Stimulated activated CD4-positive, alpha-beta T cell treated with anti-CD3 and anti-CD28 coated beads, TNF-alpha, amount 100 ng/mL, for 4 hours (primary cell): ENCODE measurements at regions not wholly inside any gene's neighbourhood (a gene's known extent, or its start where the extent isn't known, plus 50 kb on each side); places are given as distances from the start of the nearest gene placed in this dataset.
A peak's percentile ranks its signal among the peaks of the same experiment; 100 is the strongest.

ENCODE experiments used
- DNase-seq, 3 experiments: peaks; one replicate each; pipeline ENCODE4 v3.0.0-alpha.2; 2020; ENCODE audit warnings: low read depth in 3 of 3

DNA sequence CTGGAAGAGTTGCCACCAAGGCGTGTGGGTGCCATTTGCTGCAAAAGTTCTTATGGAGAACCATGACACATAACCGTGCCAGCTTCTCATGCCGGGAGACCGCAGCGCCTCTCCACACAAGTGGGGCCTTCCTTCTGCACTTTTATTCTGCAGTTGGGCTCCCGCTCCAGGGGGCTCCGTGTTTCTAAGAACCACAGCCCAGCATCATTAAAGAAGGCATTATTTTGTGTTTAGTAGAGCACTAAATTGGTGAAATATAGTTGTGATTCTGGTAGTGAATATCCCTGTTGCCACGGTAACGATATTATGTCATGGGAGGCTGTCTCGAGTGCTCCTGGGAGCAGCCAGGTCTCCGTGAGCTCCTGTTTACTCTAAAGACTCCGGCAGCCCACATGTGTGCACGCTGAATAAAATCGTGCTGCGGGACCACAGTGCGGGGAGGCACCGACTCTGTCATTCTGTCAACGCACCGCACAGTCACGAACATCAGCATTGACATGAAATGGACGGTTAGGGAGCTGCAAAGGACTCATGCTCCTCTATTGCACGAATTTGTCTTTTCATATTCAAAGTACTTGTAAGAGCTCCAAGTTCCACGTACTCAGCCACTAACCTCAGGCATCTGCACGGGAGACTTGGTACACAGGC, 68.8 kb upstream of the PITRM1 start:
- no peak for DNase-seq

DNA sequence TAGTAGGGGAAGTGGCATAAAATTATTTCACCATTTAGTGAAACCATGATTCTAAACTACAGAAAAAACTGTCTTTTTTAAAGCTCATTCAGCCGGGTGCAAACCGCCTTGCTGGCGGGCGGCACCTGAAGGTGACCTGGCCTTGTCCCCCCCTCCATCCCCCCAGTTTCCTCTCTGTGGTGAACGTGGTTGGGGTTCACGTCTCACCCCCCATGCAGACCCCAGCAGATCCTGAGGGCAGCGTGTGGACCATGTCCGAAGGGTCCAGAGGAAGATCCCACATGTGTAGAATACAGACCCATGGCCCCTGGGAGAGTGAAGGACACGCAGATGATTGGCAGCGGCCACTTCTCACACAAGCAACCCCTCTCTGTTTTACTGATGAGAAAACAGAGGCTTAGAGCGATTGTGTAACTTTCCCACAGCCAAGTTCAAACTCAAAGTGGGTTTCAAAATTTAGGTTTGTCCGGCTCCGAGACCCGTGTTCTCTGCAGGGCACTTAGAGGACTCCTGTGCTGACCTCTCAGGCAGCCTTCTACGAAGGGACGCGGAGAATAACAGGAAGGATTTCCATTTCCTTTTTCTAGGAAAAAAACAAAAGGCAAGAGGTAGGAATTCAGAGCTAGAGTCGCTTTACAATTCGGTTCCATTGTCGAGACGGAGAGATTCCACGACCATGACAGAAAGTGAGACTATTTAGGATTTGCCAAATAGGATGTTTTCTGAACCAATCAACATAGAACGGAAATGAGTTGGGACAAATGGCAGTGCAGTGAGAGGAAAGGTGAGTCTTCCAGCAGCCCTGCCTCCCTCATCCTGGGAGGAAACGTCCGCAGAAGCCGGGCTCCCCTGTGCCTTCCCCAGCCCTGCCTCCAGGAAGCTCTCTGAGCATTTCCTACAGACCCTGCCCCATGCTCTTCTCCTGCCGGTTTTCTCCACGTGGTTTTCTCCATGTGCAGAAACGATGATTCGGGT, 67.6 kb upstream of the PITRM1 start:
- DNase-seq, result no peak

DNA sequence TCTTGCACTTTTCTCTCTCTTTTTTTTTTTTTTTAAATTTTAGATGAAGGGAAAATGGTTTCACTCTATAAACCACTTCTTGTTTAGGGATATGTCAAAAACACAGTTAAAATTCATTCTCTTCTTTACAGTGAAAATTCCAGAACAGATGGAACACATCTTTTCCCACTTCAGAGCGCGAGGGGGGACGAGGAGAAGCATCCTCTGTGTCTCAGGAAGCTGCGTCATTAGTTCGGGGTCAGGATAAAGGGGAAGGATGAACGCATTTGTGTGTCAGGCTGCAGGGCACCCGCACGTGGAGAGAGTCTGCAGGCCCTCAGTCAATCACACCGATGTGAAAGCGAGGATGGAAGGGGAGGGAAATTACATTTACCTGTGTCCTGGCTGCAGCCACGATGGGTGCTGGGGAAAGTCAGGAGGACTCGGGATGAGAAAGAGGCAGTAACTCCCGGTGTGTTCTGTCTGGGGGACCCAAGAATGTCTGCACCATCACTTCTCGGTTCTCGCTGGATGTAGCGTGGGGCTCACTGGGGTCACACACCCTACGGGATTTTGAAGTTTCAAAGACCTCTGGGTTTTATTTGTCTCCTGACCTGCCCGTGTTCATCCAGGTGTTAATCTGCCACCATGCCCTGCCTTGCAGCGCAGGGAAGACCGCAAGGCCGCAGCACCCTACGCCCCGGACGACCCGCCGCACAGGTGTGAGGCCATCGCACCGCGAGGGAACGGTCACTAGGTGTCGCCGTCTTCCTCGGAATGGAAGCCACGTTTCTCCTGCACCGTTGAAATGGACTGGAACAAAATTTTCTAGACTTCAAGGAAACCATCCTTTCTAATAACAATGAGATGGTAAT, 66.7 kb upstream of the PITRM1 start:
- DNase-seq, result peak; percentile 58 to 63 (median 59)

DNA sequence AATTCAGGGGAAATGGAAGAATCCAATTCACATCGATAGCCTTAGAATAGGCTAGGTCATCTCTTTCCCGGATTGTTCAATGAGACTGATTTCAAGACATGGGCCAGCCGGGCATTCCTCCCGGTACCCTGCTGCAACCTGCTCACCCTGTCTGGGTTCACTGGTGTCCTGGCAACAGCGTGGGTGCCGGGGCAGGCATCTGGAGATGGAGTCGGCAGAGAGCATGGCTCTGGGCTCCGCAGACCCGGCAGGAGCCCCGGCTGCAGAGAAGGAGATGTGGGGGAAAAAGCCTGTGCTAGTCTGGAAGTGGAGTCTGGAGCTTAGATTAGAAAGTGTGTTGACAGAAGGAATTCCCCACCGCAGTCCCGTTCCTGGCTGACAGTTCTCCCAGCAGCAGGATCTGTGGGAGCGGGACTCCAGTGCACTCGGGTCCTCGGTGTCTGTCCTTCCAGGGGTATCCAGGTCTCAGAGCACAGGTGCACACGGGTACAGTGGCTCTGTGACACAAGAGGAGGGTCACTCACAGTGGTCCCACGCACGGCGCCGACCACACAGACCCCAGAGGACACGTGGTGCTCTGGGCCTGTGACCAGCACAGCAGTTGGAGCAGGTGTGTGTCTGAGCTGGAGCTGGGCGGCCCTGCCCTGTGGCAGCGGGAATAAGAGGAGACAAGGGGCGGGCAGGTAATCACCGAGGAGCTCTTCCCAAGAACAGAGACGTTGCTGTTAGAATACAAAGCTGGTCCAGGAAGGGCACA, 65.7 kb upstream of the PITRM1 start:
- no peak for DNase-seq

DNA sequence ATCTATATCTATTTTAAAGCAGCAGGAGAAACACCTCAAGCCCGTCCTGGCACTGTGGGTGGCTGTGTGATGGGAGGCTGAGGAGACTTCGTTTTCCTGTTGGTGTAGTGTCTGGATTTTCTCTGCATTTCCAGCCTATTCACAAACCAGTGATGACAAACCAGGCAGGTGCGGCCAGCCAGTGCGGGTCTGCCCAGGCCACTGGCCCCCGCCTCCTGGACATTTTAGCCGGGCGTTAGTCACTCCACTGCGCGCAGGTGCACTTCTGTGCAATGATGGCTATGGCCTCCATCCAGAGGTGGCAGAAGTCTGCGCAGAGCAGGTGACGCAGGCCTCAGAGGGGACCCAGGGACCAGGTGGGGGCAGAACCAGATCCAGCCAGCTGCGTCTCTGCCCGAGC, 64.9 kb upstream of the PITRM1 start:
- no peak for DNase-seq

DNA sequence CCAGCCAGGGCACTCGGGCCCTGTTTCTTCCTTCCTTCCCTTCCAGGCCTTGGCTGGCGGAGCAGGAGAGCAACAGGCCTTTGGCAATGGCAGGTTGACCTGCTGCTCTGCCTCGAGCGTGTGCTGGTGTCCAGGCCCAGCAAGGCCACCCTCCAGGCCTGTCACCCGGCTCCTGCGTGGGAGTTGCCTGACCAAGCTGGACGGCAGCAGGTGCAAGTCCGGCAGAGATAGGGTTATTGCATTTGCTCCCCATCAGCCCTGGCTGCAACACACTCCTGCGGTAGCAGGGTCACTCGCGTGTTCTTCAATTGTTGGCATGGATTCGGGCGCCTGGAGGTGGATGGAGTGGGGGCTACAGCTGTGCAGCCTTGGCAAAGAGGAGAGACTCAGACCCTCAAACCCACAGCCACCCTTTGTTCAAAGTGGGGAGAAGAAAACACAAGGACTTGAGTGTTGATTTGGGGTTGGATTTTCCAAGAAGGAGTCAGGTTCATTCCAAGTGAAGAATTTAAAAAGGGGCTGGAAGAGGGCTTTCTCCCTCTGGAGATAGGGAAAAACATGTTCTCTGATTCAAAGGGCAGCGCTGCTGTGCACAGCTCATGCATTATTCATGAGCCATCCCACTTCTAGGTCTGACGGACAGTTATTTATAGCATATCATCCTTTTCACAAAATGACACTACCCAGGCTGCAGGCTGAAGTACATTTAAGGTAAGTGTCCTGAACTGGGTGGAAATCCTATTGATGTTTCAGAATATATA, 64.2 kb upstream of the PITRM1 start:
- DNase-seq, result no peak

DNA sequence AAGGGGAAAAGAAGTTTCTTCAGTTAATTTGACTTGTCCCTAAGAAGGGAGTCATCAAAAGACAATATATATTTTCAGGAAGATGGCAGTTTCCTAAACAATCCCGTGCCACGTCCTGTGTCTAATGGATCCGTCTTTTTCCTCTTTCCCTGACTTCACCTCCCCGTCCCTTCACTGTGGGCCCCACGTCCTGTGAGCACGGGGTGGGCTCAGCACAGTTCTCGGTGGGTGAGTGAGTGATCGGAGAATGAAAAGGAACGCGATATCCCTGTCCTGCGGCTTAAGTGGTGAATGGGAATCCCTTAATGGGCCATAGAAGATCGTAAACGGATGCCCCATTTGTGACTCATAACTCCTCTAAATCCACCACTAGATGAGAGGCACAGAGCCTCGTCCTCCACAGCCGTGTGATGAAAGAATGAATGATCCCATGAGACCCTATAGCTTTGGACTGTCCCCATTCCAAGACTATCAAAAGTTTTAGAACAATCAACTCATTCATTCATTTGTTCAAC, 63.5 kb upstream of the PITRM1 start:
- DNase-seq, result no peak

DNA sequence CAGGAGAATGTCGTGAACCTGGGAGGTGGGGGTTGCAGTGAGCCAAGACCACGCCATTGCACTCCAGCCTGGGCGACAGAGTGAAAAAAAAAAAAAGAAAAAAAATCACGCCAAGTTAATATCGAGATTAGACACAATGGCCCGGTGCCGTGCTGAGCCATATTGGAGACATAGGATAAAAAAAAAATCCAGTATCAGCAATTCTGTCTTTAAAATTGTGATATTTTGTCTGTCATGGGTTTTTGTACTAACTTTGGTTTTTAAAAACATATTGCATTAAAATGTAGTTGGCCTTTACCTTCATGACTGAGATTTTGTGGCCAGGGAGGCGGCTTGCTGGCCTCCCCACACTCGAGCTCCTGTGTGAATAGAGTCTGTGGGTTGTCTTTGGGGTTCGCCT, 62.8 kb upstream of the PITRM1 start:
- no peak for DNase-seq

DNA sequence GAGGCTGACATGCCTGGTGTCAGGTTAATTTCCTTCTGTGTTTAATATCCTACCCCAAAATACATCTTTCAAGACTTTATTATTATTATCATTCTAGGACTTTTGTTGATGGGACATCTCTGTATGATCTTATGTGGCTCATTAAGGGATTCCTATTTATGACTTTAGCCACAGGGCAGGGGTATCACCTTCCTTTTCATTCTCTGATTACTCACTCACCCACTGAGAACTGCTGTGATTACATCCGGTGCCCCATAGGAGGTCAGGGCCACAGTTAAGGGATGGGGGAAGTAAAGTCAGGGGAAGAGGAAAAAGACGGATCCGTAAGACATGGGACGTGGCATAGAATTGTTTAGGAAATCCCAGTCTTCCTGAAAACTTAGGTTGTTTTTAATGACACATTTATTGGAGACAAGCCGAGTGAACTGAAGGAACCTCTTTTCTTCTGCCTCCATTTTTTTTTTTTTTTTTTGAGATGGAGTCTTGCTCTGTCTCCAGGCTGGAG, 61.0 kb upstream of the PITRM1 start:
- DNase-seq, result no peak

DNA sequence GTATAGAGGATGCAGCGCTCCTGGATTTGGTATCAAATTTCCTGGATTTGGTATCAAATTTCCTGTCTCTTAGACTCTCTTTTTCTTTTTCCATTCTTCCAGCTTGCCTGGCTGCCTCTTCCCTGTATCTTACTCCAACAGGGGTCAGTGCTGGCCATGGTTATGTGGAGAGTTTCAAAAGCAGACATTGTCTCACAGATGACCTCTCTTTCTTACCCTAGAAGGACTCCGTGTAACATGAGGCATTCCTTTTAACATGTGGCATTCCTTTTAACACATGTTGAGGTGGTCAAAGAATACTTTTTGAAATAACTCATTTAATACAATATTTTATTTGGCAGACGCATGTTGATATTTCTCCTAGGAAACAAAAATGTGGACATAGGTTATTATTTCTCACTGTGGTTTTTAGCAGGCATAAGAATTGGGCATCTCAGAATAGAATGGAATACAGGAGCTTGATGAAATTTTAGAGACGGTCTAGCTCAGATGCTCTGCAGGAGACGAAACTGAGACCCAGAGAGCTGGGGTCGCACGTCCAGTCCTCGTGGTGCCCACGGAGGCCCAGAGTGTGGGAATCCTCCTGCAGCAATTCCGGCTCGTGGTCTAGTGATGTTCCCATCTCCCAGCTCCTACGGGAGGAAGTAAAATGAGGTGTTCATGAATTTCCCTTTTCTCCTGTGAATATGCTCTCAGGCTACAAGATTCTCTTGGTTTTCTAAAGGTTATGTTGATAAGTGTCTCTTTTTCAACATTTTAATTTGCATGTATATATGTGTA, 59.6 kb upstream of the PITRM1 start:
- DNase-seq, result no peak

DNA sequence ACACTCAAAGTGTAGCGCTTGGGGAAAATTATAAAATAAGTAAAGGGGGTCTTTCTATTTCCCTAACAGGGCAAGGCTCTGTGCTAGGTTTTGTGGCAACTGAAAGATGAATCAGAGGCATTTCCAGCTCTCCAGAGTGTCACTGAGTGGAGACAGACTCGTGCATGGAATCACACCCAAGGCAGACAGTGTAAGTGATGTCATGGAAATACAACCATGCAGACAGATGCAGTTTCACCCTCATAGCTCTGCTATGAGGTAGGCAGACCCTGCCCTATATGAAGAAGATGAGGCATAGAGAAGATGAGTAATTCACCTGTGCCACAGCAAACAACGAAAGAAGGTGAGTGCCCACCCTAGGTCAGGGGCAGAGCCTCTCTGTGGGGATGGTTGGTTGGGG, 57.2 kb upstream of the PITRM1 start:
- no peak for DNase-seq

DNA sequence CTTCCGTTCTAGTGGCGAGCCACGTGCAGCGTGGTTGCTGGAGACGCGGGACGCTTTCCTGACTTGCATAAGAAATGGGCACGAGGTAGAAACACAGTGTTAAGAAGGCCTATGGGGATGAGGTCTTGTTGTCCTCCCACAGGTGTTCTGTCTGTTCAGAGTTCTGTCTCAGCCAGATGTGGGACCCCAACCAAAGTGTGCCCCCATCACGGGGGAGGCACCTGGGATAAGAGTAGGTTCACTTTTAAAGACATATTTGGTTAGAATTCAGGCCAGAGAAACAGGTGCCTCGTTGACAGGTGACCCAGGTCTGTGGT, 56.0 kb upstream of the PITRM1 start:
- DNase-seq, result no peak

DNA sequence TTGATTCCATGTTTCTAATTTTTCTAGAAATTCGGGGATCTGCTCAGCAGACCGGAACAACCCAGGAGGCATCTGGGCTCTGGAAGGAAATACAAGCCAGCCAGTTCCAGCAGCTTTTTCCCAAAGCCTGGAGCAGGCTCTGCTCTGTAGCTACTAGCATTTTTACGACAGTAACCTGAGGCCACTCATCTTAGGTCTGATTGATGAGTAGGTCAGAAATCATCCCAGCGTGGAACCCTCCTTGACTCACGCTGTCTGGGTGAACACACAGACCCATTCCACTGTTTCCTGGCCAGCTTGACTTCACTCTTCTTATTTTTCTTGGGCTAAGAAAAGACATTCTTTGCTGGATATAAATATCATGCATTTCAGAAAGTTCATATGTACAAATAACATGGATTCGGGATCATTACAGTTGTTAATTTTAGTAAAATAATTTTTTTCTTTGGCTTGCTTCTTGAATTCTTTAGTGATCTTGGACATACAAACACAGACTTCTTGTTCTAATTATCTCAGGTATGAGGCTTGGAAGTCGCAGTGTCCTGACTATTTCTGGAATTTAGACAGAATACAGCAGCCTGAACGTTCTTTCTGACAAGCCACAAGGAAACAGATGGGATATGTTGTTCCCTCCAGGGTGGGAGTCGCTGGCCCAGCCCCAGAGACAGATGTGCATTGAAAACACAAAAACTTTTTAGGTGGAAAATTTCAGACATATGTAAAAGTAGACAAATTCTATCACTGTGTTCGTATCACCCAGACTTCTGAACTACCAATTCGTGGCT, 54.6 kb upstream of the PITRM1 start:
- DNase-seq, result no peak

DNA sequence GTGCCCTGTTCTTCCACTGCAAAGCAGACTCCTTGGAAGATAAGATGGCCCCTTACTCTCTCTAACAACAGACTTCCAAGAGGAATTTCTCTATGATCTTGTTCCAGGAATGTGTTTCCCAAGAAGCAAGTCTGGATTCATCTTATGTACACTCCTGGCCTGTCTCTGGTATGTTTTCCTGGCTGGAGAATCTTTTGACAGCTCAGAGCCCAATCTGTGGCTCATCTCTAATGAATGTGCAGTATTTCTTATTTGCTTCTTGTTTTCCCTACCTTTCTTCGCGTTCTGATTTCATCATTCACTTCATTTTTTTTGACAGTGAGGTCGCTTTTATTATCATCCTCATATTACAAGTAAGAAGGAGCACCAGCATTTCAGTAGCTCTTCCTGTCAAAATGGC, 53.0 kb upstream of the PITRM1 start:
- DNase-seq, result no peak

DNA sequence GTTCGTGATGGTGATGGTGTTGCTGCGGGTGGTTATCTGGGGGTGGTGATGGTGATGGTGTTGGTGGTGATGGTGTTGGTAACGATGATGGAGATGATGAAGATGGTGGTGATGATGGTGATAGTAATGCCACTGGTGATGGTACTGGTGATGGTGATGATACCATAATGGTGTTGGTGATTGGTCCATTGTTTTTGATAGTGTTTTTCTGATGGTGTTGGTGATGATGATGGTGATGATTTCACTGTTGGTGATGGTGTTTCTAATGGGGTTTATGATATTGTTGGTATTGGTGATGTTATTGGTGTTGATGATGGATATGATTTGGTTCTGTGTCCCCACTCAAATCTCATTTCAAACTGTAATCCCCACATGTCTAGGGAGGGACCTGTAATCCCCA, 51.7 kb upstream of the PITRM1 start:
- DNase-seq, result no peak

DNA sequence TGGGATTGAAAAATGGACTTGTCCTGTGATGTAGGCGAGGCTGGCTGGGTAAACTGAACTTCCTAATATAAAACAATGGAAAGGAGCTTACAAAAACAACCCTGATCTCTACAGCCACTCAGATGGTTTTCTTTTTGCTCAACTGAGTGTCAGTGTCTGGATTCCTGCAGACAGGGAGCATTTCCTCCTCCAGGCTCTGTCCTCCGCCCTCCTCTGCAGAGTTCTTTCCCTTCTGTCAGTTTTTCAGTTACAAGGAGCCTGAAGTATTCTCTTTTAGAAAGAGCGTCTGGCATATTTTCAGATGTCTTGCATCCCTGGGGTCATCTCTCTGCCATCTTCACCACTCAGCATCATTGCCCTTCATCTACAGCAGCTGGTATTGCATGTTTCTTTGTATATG, 50.0 kb upstream of the PITRM1 start:
- DNase-seq, result no peak
